GM21360 (cell line): ENCODE measurements at regions not wholly inside any gene's neighbourhood (a gene's known extent, or its start where the extent isn't known, plus 50 kb on each side); places are given as distances from the start of the nearest gene placed in this dataset.
A peak's percentile ranks its signal among the peaks of the same experiment; 100 is the strongest.
"Not testable (repeated sequence)": the region's sequence is repeated elsewhere in the genome, so short reads cannot be mapped to it uniquely, and the experiment has no call there.

Source experiments
- ATAC-seq: cut with Tn5 transposase; IDR thresholded peaks from one replicate; pipeline ENCODE4 v1.9.1; 2021; ENCODE audit warnings: mild to moderate bottlenecking, moderate library complexity; ENCODE audit not compliant: unreplicated experiment

DNA sequence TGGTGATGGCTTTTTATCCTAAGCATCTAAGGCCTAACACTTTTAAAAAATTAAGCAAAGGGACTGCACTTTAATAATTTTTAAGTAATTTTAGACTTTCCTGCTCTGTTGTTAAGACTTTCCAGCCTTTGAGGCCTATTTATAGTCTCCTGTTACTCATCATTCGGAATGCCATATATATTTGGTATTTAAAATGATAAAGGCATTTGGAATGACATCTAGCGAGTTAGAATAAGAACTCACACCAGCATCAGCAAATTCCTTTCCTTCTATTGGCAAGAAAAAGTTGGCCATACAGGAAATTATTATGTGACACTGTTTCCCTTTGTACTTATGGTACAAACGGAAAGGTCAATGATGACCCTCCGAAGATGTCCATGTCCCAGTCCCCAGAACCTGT lies 88.1 kb upstream of the STMND1 start:
- ATAC-seq, result no peak

DNA sequence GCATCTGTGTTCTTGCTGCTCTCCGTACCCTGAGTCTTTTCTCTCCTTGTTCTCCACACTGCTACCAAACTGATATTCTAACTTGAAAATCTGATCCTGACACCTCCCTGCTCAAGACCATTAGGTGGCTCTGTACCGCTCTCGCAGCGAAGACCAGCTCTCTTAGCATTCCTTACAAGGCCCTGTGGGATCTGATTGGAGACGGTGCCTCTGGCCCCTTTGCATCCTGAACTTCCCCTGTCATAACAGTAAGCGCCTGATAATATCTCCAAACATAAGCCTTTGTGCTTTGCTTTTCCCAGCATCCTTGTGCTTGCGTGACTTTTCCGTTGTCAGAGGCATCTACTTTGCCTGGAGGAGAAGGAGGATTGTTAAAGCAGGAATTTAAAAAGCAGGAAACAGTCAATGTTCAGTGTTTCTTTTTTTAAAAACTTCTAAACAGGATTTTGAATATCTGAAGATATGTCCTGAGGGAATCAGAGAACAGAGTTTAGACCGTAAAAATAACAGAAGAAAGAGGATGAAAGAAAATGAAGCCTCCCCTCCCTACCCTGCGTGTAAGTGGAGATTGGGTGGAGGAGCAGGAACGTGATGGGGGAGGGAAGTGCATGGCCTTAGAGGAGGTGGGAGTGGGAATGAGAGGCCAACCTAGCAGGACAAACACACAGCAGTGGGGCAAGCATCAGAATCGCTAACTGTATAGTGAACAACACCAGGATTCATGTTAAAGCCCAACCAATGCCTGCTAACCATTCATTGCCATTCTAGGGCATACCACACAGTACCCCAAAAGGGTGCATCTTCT lies 89.2 kb upstream of the STMND1 start:
- no peak for ATAC-seq

GRCh38 chr6:17011985-17012384 lies 89.9 kb upstream of the STMND1 start:
- no peak for ATAC-seq

DNA sequence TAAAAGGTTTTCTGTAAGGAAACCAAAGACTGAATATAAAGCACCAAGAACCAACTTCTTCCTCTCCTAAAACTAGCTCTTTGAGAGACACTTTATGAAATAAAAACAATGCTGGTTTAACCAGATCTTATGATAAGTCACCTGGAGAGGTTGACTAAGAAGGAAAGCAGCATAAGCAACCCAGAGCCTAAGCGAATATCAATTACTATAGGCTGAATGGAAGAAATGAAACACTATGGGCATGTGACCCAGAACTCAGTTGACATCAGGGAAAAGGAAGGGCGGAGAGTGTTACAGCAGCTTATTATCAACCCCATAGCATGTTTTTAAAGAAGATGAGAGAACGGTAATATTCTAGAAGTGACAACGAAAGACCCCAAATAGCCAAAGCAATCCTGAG lies 94.1 kb upstream of the STMND1 start:
- no peak for ATAC-seq

DNA sequence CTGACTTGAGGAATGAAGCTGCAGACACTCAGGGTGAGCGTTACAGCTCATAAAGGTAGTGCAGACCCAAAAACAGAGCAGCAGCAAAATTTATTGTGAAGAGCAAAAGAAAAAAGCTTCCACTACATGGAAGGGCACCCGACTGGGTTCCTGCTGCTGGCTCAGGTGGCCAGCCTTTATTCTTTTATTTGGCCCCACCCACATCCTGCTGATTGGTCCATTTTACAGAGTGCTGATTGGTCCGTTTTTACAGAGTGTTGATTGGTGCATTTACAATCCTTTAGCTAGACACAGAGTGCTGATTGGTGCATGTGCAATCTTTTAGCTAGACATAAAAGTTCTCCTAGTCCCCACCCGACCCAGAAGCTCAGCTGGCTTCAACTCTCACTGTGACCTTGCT lies 95.3 kb upstream of the STMND1 start:
- ATAC-seq, result no peak

- ATAC-seq, result no peak
Observed at GRCh38 chr6:17004269-17004668, 97.6 kb upstream of the STMND1 start.

GRCh38 chr6:17002123-17002522 lies 99.7 kb upstream of the STMND1 start:
- no peak for ATAC-seq

- ATAC-seq, result no peak
Observed at GRCh38 chr6:17001188-17001587, 100.7 kb upstream of the STMND1 start.

GRCh38 chr6:16999491-17000436 lies 102.1 kb upstream of the STMND1 start:
- ATAC-seq, result no peak

DNA sequence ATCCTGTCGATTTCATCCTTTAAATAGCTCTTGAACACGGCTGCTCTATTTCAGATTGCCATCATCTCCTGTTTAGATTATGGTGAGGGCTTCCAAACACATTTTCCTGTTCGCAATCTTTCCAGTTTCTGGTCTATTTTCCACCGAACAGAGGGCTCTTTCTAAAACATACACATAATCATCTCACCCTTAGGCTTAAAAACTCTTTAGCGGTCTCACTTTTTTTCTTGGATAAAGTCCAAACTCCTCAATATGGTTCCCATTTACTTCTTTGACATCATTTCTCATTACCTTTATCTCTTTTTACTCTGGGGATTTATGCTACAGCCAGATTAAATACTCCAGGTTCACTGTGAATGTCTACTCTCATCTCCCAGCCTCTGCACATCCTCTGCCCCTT lies 103.4 kb upstream of the STMND1 start:
- no peak for ATAC-seq

GRCh38 chr6:16995511-16996250 lies 106.2 kb upstream of the STMND1 start:
- ATAC-seq, result no peak

- ATAC-seq, result no peak
Observed at GRCh38 chr6:16993396-16993795, 108.5 kb upstream of the STMND1 start.

- no peak for ATAC-seq
Observed at GRCh38 chr6:16991981-16992629, 109.7 kb upstream of the STMND1 start.

DNA sequence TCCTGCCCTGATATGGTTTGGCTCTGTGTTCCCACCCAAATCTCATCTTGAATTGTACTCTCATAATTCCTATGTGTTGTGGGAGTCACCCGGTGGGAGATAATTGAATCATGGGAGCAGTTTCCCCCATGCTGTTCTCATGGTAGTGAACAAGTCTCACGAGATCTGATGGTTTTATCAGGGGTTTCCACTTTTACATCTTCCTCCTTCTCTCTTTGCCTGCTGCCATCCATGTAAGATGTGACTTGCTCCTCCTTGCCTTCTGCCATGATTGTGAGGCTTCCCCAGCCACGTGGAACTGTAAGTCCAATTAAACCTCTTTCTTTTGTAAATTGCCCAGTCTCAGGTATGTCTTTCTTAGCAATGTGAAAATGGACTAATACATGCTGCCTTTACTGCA lies 111.9 kb upstream of the STMND1 start:
- ATAC-seq, result not testable (repeated sequence)

DNA sequence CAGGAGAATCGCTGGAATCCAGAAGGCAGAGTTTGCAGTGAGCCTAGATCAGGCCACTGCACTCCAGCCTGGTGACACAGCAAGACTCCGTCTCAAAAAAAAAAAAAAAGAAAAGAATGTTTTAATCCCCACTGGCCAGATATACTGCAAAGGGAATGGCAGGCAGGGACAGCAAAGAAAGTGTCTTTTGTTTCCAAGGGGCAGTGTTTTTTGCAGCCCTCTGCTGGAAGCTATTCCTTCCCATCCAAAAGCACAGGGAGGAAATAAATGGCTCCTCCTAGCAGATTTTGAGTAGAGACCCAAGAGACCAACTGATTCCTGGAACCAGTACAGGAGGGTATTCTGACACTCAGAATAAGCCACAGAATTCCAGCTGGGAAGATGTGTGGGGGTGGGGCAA lies 112.5 kb upstream of the STMND1 start:
- no peak for ATAC-seq

GRCh38 chr6:16987996-16988395 lies 113.9 kb upstream of the STMND1 start:
- no peak for ATAC-seq

DNA sequence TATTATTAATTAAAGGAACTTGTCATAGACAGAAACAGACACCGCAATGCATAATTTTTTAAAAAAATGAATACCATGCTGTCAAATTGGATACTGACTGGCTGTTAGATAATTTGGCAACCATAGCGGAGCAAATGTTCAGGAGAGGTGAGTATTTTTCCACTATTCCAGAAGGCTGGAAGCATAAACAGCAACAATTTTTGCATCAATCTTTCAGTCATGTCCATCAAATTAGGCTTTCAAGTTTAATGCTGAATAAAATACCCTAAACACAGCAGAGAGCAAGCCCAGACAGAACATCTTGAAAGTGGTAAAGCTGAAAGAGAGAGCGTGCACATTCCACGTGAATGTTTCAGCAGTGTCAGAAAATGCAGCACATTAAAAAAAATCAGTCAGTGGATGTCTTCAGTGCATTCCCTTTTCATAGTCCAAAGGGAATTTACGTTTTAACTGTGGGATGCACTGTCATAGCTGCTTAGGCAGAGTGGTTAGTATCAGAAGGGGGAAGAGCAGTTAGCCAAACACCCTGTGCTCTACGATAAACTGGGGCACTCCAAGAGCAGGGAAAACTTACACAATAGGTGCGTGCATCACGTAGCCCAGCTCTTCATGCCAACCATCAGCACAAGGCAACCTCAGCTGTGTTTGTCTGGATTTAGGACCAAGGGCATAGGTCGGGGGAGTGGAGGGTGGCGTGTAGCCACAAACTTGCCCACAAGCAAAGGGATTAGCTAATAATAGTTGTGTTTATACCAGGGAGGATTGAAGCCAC lies 116.2 kb upstream of the STMND1 start:
- ATAC-seq, result no peak

GRCh38 chr6:16982807-16983206 lies 119.0 kb upstream of the STMND1 start:
- ATAC-seq, result peak; percentile 88

DNA sequence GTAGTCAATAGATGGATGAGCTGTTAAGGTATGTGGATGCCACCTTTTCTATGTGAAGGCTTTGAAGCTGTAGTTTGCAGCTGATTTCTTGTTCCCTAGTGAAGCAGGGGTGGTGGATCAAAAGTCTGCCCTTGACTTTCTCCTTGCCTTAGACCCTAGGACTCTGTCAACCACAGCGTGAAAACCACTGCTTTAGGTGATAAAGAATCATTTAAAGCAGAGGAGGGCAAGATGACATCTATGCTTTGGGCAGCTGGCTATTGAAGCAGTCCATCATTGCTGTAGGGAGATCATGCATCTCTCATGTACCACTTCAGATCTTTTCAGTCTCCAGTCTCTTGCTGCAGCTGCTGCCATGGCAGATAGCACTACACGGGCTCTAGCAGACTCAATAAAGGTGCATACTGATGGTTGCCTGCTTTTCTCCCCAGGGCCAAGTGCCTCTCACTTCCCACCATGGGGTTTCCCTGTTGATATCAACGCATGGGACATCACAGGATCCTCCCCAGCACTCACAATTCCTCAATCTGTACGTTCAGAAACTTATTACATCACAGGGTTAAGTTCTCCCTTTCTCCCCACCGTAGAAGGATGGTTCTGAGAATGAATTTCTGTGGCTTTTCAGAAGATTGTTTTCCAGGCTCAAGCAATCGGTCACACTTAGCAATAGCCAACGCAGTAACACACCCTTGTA lies 122.0 kb upstream of the STMND1 start:
- ATAC-seq, result no peak
